GM18873 (cell line): ENCODE measurements at regions not wholly inside any gene's neighbourhood (a gene's known extent, or its start where the extent isn't known, plus 50 kb on each side); places are given as distances from the start of the nearest gene placed in this dataset.

Experiments used
- ATAC-seq: cut with Tn5 transposase; IDR thresholded peaks from one replicate; pipeline ENCODE4 v1.9.1; 2021; ENCODE audit warnings: mild to moderate bottlenecking, moderate library complexity, moderate number of reproducible peaks; ENCODE audit not compliant: unreplicated experiment, low FRiP score

GRCh38 chr2:183214680-183215079, 90.4 kb downstream of the NUP35 start:
- ATAC-seq, result peak; percentile 94

GRCh38 chr2:183215917-183216316, 91.7 kb downstream of the NUP35 start:
- ATAC-seq, result no peak

DNA sequence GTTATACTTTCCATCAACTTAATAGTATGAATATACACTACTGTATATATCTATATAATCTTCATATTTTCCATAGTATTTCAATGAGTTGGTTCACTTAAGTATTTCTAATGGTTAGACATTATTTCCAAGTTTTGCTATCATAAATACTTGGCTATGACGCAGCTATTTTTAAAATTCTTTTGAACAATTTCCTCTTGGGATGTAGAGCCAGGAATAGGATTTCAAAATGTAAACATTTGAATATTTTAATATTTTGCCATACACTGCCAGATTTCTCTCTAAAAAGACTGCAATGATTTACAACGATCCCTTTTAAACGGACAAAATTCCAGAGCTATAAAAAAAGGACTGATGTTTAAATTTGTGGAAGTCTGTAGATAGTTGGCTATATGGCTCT, 95.6 kb downstream of the NUP35 start:
- ATAC-seq, result no peak

- no peak for ATAC-seq
These were observed 98.5 kb downstream of the NUP35 start for GRCh38 chr2:183222751-183223150.

DNA sequence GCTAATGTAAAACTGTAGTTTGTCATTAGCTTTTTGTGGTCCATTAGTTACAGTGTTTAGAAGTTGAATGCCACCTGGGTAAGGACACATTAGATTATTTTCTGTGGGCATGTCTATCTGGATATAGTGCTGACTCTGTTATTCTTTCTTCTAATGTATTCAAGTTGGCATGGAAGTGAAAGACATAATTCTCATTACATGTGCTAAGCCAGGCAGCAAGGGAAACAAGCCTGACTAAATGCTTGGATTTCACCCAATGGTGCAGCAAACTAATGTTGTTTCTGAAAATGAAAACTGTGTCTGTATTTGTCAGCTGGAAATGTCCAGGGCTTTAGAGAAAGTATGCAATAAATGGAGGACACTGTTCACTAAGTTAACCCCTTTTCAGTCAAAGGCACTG, 100.7 kb downstream of the NUP35 start:
- ATAC-seq, result no peak

GRCh38 chr2:183227176-183227575, 102.9 kb downstream of the NUP35 start:
- ATAC-seq, result no peak

DNA sequence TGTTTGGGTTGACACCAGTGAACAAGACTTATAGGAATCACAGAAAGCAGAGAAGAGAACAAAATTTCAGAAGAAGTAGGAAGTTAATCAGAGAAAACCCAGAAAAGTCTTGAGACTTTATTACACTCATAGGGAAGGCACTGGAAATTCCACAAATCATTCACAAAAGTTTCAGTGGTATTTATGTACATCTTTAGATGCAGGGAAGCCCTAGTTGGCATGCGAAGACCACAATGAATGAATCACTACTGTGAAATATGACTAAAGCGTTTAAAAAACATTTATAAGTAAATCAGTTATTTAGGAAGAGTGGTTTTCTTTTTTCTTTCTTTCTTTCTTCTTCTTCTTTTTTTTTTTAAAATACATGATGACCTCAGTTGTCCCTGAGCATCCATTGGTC, 105.1 kb downstream of the NUP35 start:
- ATAC-seq, result no peak

GRCh38 chr2:183232161-183232865, 108.1 kb downstream of the NUP35 start:
- ATAC-seq, result no peak

- ATAC-seq, result no peak
These were observed 118.7 kb downstream of the NUP35 start for GRCh38 chr2:183242937-183243336.

DNA sequence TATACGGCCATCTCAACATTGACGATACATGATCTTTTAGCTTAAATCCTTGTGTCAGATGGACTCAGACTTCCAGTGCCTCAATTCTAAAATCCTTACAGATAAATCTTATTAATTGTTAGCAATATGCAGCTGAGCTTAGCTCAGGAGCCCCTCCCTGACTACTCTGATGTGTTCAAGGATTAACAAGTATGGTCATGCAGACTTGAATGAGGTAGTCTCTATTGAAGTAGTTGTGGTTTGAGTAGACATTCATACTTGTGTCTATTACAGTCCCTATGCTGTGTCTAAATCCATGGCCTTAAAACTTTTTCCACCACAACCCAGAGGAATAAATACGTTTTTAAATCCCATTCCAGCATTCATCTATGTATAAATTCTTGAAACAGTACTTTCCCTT, 119.5 kb downstream of the NUP35 start:
- no peak for ATAC-seq

- ATAC-seq, result no peak
These were observed 120.1 kb downstream of the NUP35 start for GRCh38 chr2:183244300-183244844.

GRCh38 chr2:183248866-183249567, 124.8 kb downstream of the NUP35 start:
- no peak for ATAC-seq

GRCh38 chr2:183250061-183250460, 125.8 kb downstream of the NUP35 start:
- ATAC-seq, result no peak

DNA sequence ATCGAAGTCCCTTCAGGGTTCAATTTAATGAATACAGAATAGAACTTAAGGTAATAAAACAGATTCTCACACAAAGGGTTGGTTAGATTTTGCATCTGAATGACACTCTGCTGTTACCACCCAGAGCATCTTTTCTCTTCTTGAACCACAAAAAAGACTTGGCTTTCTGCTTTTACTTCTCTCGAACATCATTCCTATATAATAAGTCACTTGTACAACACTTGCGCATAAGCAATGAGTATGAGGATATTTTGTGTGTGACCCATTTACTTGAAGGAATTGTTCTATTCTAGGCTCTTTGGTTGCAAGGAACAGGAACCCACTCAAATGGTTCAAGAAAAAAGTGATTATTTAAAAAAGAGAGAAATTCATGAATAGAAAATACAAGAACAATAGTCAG, 126.2 kb downstream of the NUP35 start:
- no peak for ATAC-seq

DNA sequence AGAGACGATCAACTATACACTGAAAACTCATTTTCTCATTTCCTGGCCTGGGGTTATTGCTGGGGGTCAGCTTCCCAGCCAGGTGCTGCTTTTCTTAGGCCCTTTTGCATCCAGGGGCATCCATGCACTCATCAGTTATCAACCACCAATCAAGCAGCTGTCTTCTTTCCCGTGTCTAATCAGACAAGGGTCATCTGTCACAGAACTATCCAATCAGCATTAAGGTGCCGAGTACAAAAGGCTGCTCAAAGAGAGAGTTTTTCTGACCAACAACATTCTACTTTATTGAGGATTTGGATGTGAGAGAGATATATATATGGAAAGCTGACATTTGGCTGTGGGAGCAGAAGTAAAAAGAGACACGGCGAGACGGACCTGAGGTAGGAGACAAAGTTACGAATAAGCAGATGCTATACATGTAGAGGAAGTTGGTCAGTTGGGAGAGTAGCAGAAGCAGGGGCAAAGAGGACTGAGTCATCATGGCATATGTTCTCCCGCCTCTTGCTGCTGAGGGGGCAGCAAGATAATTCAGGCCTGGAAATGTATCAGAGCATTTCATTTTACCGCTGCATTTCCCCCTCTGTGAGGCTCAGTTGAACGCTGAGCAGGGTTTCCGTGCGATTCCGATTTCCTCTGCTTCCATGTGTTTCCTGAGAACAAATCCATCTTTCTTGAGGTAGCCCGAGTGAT, 129.3 kb downstream of the NUP35 start:
- ATAC-seq, result no peak

- no peak for ATAC-seq
These were observed 131.2 kb downstream of the NUP35 start for GRCh38 chr2:183255411-183255810.

GRCh38 chr2:183259921-183260320, 135.7 kb downstream of the NUP35 start:
- no peak for ATAC-seq

- ATAC-seq, result no peak
These were observed 136.3 kb downstream of the NUP35 start for GRCh38 chr2:183260527-183260926.

GRCh38 chr2:183264890-183265535, 140.8 kb downstream of the NUP35 start:
- ATAC-seq, result no peak

DNA sequence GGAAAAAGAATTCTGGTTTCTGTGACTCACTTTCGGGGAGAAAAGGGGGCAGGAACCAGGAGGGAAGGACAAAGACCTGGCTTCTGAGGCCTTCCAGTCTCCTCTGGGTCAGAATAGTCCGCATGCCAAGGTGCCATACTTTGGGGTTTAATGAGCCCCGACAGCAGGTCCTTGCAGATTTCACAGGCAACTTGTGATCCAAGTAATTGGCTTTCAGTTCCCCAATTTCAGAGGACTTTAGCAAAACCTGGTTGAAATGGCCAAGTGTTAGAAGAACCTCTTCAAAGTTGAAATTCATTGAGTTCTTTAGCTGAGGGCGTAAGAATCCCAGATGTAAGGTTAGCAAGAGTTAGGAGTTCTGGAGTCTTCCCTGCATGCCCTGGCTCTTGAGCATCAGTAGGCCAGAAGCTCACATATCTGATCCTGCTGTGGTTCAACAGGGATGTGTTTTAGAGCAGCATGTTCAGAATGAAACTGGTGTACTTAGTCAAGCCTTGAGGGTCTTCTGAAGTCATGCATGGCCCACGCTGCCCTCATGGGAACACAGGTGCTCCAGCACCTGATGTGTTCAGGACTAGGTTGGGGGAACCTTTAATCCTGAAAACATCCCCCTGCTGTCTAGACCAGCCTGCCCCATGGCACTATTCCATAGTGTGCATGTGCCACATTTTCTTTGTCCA, 143.0 kb downstream of the NUP35 start:
- no peak for ATAC-seq
